RWPE2 (cell line): ENCODE measurements at regions not wholly inside any gene's neighbourhood (a gene's known extent, or its start where the extent isn't known, plus 50 kb on each side); places are given as distances from the start of the nearest gene placed in this dataset.

ENCODE experiments used
- ATAC-seq: fragments of 200-7000 bp; cut with Tn5 transposase; 3 replicates; pipeline ENCODE4 v1.9.1; 2021; ENCODE audit warnings: low read depth
- DNase-seq: peaks from one replicate; pipeline ENCODE4 v3.0.0-alpha.2; 2020; ENCODE audit warnings: low spot score
- H3K27ac ChIP-seq: fragments of 450-650 bp; 2 replicates; pipeline ENCODE4 v1.5.1; 2017; ENCODE audit warnings: mild to moderate bottlenecking; ENCODE audit not compliant: poor library complexity, severe bottlenecking
- H3K27me3 ChIP-seq: fragments of 250-450 bp; sonication (Bioruptor Pico); 2 replicates; pipeline ENCODE4 v1.5.1; 2021; ENCODE audit warnings: mild to moderate bottlenecking, moderate library complexity; ENCODE audit not compliant: insufficient read depth, poor library complexity, severe bottlenecking
- H3K36me3 ChIP-seq: fragments of 250-450 bp; sonication (Bioruptor Pico); 2 replicates; pipeline ENCODE4 v1.5.1; 2020; ENCODE audit warnings: low read depth, mild to moderate bottlenecking, moderate library complexity
- H3K4me1 ChIP-seq: fragments of 250-450 bp; sonication (Bioruptor Pico); 2 replicates; pipeline ENCODE4 v1.5.1; 2021; ENCODE audit warnings: mild to moderate bottlenecking, moderate library complexity; ENCODE audit not compliant: insufficient read depth, poor library complexity, severe bottlenecking
- H3K4me3 ChIP-seq: fragments of 250-450 bp; sonication (Bioruptor Pico); 2 replicates; pipeline ENCODE4 v1.5.1; 2021; ENCODE audit warnings: mild to moderate bottlenecking, moderate library complexity; ENCODE audit not compliant: severe bottlenecking
- H3K9me3 ChIP-seq: fragments of 250-450 bp; sonication (Bioruptor Pico); 2 replicates; pipeline ENCODE4 v1.5.1; 2021; ENCODE audit warnings: mild to moderate bottlenecking, moderate library complexity; ENCODE audit not compliant: severe bottlenecking
- TF ChIP-seq, protein P1 (sequence below): fragments of 450-650 bp; IDR thresholded peaks from one replicate; pipeline ENCODE4 v1.5.1; 2017; ENCODE audit warnings: mild to moderate bottlenecking, moderate library complexity; ENCODE audit not compliant: poor library complexity, severe bottlenecking

- H3K4me1 ChIP-seq = no peaks in the 10 kb centered on the region
- ATAC-seq (no peak), DNase-seq (no peak)
- H3K9me3 ChIP-seq = no peaks in the 10 kb centered on the region
- H3K27me3 ChIP-seq = no peaks in the 10 kb centered on the region
- no peak overlapping the region for H3K27ac ChIP-seq
- H3K36me3 ChIP-seq = no peaks in the 10 kb centered on the region
- H3K4me3 ChIP-seq = no peak overlapping the region
- TF ChIP-seq, protein P1, sequence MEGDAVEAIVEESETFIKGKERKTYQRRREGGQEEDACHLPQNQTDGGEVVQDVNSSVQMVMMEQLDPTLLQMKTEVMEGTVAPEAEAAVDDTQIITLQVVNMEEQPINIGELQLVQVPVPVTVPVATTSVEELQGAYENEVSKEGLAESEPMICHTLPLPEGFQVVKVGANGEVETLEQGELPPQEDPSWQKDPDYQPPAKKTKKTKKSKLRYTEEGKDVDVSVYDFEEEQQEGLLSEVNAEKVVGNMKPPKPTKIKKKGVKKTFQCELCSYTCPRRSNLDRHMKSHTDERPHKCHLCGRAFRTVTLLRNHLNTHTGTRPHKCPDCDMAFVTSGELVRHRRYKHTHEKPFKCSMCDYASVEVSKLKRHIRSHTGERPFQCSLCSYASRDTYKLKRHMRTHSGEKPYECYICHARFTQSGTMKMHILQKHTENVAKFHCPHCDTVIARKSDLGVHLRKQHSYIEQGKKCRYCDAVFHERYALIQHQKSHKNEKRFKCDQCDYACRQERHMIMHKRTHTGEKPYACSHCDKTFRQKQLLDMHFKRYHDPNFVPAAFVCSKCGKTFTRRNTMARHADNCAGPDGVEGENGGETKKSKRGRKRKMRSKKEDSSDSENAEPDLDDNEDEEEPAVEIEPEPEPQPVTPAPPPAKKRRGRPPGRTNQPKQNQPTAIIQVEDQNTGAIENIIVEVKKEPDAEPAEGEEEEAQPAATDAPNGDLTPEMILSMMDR = no peak
These were observed 217.0 kb downstream of the AJAP1 start for GRCh38 chr1:4871373-4871772.

DNA sequence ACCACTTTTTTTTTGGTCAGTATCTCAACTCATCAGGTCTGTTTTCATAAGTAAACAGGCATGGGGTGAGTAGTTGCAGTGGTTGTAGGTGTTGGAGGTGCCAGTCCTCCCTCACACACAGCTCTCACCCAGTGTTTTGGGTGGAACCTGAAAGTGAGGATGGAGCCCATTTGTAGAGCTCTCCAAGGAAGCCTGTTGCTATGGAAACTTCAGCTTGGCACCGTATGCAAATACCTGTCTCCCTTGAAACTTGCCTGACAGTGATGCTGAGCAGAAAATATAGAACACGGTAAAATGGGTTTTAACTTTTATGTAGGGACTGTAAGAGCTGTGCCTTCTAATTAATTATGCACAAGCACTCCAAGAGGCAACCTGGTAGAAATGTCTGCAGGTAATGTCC lies 214.1 kb downstream of the AJAP1 start:
- no peaks in the 10 kb centered on the region for H3K36me3 ChIP-seq
- no peak overlapping the region for H3K4me3 ChIP-seq
- TF ChIP-seq, protein P1 = no peak
- no peaks in the 10 kb centered on the region for H3K4me1 ChIP-seq
- no peaks in the 10 kb centered on the region for H3K9me3 ChIP-seq
- ATAC-seq (no peak), DNase-seq (no peak)
- H3K27ac ChIP-seq = no peak overlapping the region
- H3K27me3 ChIP-seq = no peaks in the 10 kb centered on the region

DNA sequence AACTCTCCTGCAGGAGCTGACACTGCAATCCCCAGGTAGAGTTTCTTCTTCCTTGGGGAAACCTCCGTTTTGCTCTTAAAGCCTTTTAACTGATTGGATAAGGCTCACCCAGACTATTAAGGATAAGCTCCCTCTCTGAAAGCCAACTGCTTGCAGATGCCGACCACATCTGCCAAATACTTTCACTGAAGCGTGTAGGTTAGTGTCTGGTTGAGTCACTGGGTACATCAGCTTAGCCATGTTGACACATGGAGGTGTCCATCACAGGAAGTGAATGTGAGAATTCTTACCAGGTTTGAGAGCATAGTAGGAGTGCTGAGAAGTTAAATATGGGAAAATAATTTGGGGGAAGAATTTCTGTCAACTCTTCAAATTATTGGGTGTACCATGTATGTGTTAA lies 202.0 kb downstream of the AJAP1 start:
- H3K9me3 ChIP-seq = no peaks in the 10 kb centered on the region
- H3K4me3 ChIP-seq = no peak overlapping the region
- no peaks in the 10 kb centered on the region for H3K4me1 ChIP-seq
- no peaks in the 10 kb centered on the region for H3K27me3 ChIP-seq
- no peaks in the 10 kb centered on the region for H3K36me3 ChIP-seq
- H3K27ac ChIP-seq = no peak overlapping the region
- TF ChIP-seq, protein P1 = no peak
- ATAC-seq (peak; percentile 41; the same call in 1 of the 3 replicates), DNase-seq (no peak)

DNA sequence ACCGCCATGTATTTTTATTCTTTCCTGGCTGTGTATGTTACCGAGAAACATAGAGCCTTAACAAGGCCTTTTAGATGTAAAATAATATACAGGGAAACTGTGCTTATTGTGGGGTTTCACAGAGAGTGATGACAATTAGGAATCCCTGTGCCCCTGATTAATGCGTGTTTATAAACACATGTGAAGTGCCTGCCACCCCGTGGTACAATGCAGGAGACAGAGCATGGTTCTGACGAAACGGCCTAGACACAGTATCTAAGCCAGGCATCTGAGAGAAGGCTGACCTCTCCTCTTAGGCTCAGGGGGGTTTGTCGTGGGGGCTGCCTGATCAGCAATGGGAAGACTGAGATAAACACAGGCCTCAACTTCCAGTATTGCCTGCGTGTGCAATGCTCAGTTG lies 200.0 kb downstream of the AJAP1 start:
- H3K4me3 ChIP-seq = no peak overlapping the region
- ATAC-seq (no peak), DNase-seq (no peak)
- H3K4me1 ChIP-seq = no peaks in the 10 kb centered on the region
- H3K27ac ChIP-seq = no peak overlapping the region
- peaks cover 3% of the 10 kb centered on the region for H3K9me3 ChIP-seq
- no peaks in the 10 kb centered on the region for H3K27me3 ChIP-seq
- H3K36me3 ChIP-seq = no peaks in the 10 kb centered on the region
- TF ChIP-seq, protein P1 = peak; percentile 17

DNA sequence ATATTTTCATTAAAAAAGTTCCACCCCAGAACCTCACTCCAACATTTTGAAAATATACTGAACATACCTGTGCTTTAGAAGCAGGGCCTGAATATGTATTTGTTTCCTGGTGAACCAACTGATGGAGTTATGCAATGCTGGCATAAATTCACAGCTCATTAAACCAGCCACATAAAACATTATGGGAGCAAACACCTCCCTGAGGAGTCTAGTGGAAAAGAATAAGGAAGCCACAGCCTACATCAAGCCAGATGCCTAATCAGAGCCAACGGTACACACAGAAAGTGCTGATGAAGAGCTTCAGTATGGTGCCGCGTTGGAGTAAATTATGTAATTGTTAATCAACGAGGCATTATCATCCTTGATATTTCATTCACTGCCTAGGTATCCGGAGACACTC lies 199.5 kb downstream of the AJAP1 start:
- Histone ChIP-seq H3K27me3 (no peaks in the 10 kb centered on the region), H3K27ac (no peak overlapping the region), H3K4me3 (no peak overlapping the region), H3K36me3 (no peaks in the 10 kb centered on the region), H3K9me3 (peaks cover 3% of the 10 kb centered on the region), H3K4me1 (no peaks in the 10 kb centered on the region)
- no peak for ATAC-seq
- TF ChIP-seq, protein P1 = no peak
- no peak for DNase-seq
